ENCODE measurements at regions not wholly inside any gene's neighbourhood (a gene's known extent, or its start where the extent isn't known, plus 50 kb on each side); places are given as distances from the start of the nearest gene placed in this dataset.

- no peak for TF ChIP-seq CTCF (IDR thresholded peaks at IDR 0.05; ENCODE audit: borderline replicate concordance, extremely low read depth, low read length, poor library complexity, severe bottlenecking)
- TF ChIP-seq EZH2 (IDR thresholded peaks at IDR 0.05; ENCODE audit: borderline replicate concordance, low read depth, low read length, severe bottlenecking), result no peak
Measured at GRCh38 chr2:83394134-83394904, 1064.8 kb downstream of the SUCLG1 start.
